Stomach (tissue), 4 donors: ENCODE measurements at regions not wholly inside any gene's neighbourhood (a gene's known extent, or its start where the extent isn't known, plus 50 kb on each side); places are given as distances from the start of the nearest gene placed in this dataset.

Experiments
- EP300 ChIP-seq: sonication (generic); formaldehyde crosslinking; IDR thresholded peaks from one replicate; pipeline ENCODE4 v1.6.1; 2017; ENCODE audit warnings: antibody characterized with exemption
- POLR2A ChIP-seq, 4 donors: fragments of 450-650 bp; IDR thresholded peaks; one replicate each; pipeline ENCODE4 v1.6.1; 2016; ENCODE audit warnings: antibody characterized with exemption in 4 of 4, control low read depth in 2 of 4, mild to moderate bottlenecking in 1 of 4, moderate library complexity in 1 of 4
- POLR2AphosphoS5 ChIP-seq, 3 donors: sonication (generic); formaldehyde crosslinking; IDR thresholded peaks; one replicate each; pipeline ENCODE4 v1.6.1; 2016; ENCODE audit warnings: antibody characterized with exemption in 3 of 3
- TF ChIP-seq, protein P1 (sequence below), 7 experiments: fragments of 450-650 bp in 4 of 7; fragments of 200-600 bp in 3 of 7; sonication (generic) in 3 of 7; IDR thresholded peaks; one replicate each; pipeline ENCODE4 v1.5.1; 2016 to 2019; ENCODE audit warnings: antibody characterized with exemption in 7 of 7, control low read depth in 2 of 7, mild to moderate bottlenecking in 1 of 7

DNA sequence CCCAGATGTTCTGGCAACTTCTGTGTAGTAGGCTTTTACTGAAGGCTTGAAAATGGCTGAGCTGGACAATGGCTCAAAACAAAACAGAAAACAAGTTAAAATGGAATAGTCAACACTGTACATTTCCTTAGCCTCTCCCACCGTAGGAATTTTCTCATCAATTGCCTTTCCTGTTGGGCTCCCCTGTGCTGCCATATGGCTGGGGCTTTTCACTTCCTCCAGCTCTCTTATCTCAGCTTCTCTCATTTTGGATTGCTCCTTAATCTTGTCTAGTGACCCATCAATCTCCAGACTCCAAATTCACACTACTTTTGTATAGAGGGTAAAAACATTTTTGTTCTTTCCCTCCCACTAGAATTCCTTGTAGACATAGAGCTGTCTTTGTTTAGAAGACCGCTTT is 50.4 kb upstream of the RPH3A start:
- no peak for TF ChIP-seq POLR2AphosphoS5 (IDR thresholded peaks at IDR 0.05)
- TF ChIP-seq, protein P1, sequence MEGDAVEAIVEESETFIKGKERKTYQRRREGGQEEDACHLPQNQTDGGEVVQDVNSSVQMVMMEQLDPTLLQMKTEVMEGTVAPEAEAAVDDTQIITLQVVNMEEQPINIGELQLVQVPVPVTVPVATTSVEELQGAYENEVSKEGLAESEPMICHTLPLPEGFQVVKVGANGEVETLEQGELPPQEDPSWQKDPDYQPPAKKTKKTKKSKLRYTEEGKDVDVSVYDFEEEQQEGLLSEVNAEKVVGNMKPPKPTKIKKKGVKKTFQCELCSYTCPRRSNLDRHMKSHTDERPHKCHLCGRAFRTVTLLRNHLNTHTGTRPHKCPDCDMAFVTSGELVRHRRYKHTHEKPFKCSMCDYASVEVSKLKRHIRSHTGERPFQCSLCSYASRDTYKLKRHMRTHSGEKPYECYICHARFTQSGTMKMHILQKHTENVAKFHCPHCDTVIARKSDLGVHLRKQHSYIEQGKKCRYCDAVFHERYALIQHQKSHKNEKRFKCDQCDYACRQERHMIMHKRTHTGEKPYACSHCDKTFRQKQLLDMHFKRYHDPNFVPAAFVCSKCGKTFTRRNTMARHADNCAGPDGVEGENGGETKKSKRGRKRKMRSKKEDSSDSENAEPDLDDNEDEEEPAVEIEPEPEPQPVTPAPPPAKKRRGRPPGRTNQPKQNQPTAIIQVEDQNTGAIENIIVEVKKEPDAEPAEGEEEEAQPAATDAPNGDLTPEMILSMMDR (IDR thresholded peaks at IDR 0.05) = no peak
- TF ChIP-seq POLR2A (IDR thresholded peaks at IDR 0.05) = no peak
- TF ChIP-seq EP300 = no peak
